Adrenal gland (tissue), 5 donors: ENCODE measurements at regions not wholly inside any gene's neighbourhood (a gene's known extent, or its start where the extent isn't known, plus 50 kb on each side); places are given as distances from the start of the nearest gene placed in this dataset.

Source experiments
- POLR2A ChIP-seq, 2 donors: fragments of 450-650 bp; IDR thresholded peaks; one replicate each; pipeline ENCODE4 v1.6.1; 2017; ENCODE audit warnings: antibody characterized with exemption in 2 of 2, mild to moderate bottlenecking in 2 of 2, moderate library complexity in 1 of 2
- TF ChIP-seq, protein P1 (sequence below), 6 experiments: fragments of 450-650 bp in 4 of 6; fragments of 200-600 bp in 2 of 6; sonication (generic) in 1 of 6; IDR thresholded peaks; 1 replicate in 5 of 6; 2 replicates in 1 of 6; pipeline versions ENCODE4 v1.5.1 to v1.8.0; 2016 to 2021; ENCODE audit warnings: antibody characterized with exemption in 6 of 6, mild to moderate bottlenecking in 2 of 6, moderate library complexity in 1 of 6
- donor health status: DM: no; HTN: no; CAD: no.

DNA sequence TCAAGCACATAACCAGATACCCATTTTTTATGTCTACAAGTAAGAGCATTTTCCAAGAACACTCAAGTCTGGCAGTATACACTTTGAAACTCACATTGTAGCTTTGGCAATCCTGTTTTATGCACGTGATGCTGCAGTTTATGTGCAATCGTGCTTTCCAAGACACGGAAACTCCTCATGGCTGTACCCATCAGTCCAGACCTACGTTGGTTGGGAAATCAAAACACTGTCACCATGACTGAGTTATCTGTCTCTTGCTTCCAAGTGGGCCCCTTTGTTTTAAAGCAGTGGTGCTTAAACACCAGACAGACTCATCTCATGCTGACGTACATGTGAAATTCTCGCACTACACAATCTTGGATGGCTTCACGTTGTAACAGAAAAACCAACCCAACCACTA, 192.8 kb downstream of the LTN1 start:
- TF ChIP-seq, protein P1, sequence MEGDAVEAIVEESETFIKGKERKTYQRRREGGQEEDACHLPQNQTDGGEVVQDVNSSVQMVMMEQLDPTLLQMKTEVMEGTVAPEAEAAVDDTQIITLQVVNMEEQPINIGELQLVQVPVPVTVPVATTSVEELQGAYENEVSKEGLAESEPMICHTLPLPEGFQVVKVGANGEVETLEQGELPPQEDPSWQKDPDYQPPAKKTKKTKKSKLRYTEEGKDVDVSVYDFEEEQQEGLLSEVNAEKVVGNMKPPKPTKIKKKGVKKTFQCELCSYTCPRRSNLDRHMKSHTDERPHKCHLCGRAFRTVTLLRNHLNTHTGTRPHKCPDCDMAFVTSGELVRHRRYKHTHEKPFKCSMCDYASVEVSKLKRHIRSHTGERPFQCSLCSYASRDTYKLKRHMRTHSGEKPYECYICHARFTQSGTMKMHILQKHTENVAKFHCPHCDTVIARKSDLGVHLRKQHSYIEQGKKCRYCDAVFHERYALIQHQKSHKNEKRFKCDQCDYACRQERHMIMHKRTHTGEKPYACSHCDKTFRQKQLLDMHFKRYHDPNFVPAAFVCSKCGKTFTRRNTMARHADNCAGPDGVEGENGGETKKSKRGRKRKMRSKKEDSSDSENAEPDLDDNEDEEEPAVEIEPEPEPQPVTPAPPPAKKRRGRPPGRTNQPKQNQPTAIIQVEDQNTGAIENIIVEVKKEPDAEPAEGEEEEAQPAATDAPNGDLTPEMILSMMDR (IDR thresholded peaks at IDR 0.05) = no peak
- TF ChIP-seq POLR2A (IDR thresholded peaks at IDR 0.05) = no peak
